ENCODE measurements at regions not wholly inside any gene's neighbourhood (a gene's known extent, or its start where the extent isn't known, plus 50 kb on each side); places are given as distances from the start of the nearest gene placed in this dataset.
"Not testable (repeated sequence)": the region's sequence is repeated elsewhere in the genome, so short reads cannot be mapped to it uniquely, and the experiment has no call there.

GRCh38 chr20:48057251-48057650 lies 272.0 kb upstream of the SULF2 start:
- DNase-seq: no peak

- no peak for DNase-seq
These were observed 270.9 kb upstream of the SULF2 start for GRCh38 chr20:48056218-48056617.

- DNase-seq: no peak
These were observed 268.8 kb upstream of the SULF2 start for GRCh38 chr20:48054051-48054450.

DNA sequence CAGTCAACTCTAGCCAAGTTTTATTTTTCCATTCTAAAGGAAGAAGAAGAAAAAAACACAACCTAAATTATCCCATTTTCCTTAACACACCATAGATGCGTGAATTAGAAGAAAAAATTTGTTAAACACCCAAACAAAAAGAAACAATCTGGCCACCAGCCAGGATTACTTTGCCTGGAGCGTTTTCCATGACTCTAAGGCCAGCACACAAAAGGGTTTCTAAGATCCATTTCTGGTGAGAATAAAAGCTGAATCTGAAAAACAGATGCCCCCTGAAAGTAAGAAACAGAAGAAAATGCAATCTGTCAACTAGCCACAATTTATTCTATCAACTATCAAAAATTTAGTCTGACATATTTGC lies 267.2 kb upstream of the SULF2 start:
- no peak for DNase-seq

- DNase-seq: no peak
These were observed 266.7 kb upstream of the SULF2 start for GRCh38 chr20:48051794-48052474.

GRCh38 chr20:48049641-48050040 lies 264.4 kb upstream of the SULF2 start:
- DNase-seq: no peak

DNA sequence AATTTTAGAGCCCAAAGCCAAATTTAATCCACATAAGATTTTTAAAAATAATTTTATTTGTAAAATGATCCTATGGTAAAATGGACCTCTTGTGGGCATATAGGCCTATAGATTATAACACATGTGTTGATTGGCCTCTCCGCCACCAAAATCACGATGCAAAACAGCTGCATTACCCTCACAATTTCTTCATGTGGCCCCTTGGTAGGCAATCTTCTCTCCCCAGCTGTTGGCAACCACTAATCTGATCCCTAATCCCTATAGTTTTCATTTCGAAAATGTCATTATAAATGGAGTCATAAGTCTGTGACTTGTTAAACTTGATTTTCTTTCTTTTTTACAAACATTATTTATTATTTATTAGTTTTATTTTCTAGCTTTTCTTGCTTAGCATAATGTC lies 263.9 kb upstream of the SULF2 start:
- DNase-seq: no peak

- no peak for DNase-seq
These were observed 262.2 kb upstream of the SULF2 start for GRCh38 chr20:48047447-48047846.

- DNase-seq: no peak
These were observed 257.3 kb upstream of the SULF2 start for GRCh38 chr20:48042628-48043027.

- no peak for DNase-seq
These were observed 255.9 kb upstream of the SULF2 start for GRCh38 chr20:48041078-48041780.

DNA sequence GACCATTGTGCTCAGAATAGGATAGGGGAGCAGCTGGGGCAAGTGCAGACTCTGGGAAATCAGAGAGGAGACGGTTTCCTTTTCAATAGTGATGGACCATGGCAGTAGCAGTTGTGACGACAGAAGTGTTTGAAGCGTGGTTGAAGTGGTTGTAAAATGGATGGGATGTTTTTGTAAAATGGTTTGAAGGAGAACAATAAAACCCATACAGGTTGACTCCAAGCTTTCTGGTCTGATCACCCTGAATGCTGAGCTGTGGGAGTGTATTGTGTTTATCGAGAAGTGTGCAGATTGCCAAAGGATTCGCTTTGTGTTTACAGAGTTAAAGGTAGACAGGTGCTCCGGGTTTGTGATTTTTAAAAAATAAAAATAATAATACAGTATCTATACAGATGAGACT lies 255.2 kb upstream of the SULF2 start:
- DNase-seq: no peak

DNA sequence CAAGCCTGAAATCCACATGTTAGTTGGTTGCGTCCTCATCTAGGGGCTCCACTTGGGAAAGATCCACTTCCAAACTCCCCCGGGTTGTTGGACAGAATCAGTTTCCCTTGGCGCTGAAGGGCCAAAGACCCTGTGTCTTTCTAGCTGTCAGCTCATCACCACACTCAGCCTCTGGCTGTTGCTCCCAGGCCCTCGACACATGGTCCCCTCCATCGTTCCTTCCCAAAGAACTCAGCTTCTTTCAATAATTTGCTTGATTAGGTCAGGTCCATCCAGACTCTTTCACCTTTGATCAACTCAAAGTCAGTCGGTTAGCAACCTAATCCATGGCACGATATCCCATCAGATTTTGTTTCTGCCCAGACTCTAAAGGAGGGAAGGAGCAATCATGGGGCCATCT lies 254.8 kb upstream of the SULF2 start:
- no peak for DNase-seq

DNA sequence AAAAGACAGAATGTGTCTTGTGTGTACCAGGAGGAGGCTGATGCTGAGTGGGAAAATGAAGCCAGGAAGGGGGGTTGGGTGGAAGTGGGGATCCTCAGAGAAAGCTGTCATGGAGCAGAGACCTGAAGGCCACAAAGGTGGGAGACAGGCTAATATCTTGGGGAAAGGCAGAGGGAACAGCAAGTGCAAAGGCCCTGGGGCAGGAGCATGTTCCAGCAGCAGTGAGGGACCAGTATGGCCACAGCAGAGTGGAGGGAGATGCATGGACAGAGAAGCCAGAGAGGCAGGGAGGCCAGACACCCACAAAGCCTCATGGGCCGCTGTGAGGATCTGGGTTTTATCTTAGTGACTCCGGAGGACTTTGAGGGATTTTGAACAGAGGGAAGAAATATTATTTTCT lies 254.2 kb upstream of the SULF2 start:
- no peak for DNase-seq

DNA sequence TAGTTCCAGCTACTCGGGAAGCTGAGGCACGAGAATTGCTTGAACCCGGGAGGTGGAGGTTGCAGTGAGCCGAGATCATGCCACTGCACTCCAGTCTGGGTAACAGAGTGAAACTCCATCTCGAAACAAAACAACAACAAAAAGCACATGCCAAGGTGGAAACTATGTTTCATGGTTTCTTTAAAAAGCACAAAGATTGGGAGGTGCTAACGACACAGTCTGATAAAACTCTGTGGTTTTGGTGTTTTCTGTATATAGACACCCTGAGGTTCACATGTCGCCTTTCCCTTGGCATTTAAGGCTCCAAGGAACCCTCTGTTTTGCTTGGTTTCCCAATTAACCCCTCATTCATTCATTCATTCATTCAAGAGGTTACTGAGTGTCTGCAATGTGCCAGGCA lies 253.4 kb upstream of the SULF2 start:
- DNase-seq: no peak

- DNase-seq: not testable (repeated sequence)
These were observed 252.5 kb upstream of the SULF2 start for GRCh38 chr20:48037798-48038197.

DNA sequence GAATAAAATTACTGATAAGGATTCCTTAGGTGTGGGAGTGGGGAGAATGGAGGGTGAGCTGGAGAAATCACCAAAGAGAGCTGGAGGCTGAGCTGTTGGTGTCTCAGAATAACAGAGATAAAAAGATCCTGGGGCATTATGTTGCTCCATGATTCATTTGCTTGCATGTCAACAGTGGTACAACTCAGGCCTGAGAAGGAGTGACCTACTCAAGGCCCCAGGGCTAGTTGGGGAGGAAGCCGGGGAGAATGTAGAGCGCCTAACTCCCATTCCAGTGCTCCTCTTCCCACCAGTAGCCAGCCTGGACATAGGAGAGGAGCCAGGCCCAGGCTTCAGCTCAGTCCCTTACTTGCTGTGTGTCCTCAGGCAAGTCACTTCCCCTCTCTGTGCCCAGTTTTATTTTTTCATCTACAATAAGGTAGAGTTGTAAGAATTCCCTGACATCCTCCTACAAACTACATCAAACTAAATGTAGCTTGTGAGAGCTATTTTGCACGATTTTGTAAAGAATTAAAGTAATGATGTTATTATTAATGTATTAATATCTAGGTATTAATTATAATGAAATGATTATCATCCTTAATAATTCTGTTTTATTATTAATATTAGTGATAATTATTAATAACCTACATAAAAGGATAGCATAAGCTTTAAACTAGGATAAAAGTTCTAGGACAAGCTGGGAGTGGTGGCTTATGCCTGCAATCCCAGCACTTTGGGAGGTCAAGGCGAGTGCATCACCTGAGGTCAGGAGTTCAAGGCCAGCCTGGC lies 250.9 kb upstream of the SULF2 start:
- DNase-seq: no peak

GRCh38 chr20:48034751-48035150 lies 249.5 kb upstream of the SULF2 start:
- DNase-seq: no peak

DNA sequence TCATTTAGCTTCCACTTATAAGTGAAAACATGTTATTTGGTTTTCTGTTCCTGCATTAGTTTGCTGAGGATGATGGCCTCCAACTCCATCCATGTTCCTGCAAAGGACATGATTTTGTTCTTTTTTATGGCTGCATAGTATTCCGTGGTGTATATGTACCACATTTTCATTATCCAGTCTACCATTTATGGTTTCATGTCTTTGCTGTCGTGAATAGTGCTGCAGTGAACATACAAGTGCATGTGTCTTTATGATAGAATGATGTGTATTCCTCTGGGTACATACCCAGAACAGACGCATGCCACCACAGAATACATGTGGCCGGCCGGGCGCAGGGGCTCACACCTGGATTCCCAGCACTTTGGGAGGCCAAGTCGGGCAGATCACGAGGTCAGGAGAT lies 247.7 kb upstream of the SULF2 start:
- not testable (repeated sequence) for DNase-seq

DNA sequence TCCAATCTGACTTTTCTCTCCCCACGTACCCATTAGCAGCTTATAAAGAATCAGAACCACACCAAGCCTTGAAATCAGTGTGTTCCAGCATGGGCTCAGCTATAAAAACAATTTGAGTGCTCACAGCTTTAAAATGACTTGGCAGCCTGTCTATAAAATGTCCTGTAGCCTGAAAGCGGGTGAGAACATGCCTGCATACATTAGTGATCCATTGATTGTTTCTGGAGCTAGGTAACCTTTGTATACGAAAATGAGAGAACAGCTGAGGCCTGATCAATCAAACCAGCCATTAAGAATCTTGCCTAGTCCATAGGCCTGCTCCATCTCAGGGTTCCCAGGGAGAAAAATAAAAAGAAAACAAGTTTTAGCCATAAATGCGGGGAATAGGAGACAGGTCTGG lies 245.8 kb upstream of the SULF2 start:
- no peak for DNase-seq

DNA sequence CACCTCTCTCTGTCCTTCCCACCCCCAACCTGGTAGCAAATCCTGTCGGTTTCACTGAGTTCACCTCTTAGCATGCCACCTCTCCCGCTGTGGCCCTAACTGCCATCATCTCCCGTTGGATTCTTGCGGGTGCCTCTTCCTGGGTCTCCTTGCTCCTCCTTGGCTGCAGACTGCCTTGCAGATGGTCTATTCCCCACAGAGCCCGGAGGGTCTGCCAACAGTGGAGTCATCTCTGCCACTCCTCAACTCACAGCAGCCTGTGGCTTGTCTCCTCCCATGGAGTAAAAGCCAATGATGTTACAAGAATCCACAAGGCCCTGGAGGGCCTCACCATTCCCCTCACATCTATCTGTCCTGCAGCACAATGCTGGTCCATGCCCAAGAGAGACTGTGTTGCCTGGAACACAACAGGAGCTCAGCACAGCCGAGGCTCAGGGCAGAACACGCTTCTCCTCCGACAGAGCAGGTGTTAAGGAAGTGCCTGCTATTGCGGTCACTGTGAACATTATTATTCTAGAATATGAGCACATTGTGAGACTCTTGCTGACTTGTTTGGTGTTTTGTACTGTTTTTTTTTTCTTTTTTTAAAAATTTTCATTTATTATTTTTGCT lies 241.8 kb upstream of the SULF2 start:
- DNase-seq: no peak

DNA sequence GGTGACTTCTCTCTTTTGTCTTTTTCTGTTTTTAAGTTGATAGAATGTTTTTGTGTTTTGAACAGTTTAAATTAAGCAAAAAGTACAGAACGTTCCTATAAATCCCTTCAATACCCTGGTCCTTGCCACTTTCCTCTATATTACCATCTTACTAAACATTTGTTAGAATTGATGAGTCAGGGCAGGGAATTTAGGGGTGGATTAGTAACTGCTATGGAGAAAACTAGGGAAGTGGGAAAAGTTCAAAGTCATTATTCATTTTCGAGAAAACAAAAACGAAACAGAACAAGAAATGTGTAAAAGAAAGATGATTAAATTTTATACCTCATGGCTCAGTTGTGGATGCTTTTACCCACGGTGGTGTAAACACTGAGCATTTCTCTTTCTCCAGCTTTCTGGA lies 240.4 kb upstream of the SULF2 start:
- no peak for DNase-seq

- DNase-seq: no peak
These were observed 239.8 kb upstream of the SULF2 start for GRCh38 chr20:48025051-48025515.

DNA sequence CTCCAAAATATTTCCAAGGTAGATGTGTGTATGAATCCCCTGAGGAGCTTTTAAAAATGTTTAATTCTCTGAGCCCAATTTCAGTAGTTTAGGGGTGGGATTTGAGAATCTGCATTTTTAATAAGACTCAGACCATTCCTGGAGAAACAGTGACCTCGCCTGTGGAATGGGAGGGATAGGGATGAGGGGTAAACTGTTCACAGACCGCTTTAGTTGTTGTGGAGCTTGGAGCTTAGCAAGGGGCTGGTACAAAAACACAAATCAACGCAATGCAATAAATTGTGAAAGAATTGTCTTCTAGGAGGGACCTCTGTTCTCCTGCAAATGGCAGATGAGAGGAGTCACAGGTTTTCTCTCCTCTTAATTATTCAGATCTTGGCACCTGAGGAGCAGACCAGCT lies 239.3 kb upstream of the SULF2 start:
- DNase-seq: no peak

GRCh38 chr20:48020696-48021095 lies 235.4 kb upstream of the SULF2 start:
- DNase-seq: not testable (repeated sequence)
